22Rv1 (cell line): ENCODE measurements at regions not wholly inside any gene's neighbourhood (a gene's known extent, or its start where the extent isn't known, plus 50 kb on each side); places are given as distances from the start of the nearest gene placed in this dataset.

ENCODE experiments used
- CTCF ChIP-seq: fragments of 450-650 bp; IDR thresholded peaks from 2 replicates; pipeline ENCODE4 v1.5.1; 2017; ENCODE audit warnings: mild to moderate bottlenecking
- ZFX ChIP-seq: fragments of 450-650 bp; IDR thresholded peaks from 2 replicates; pipeline ENCODE4 v1.6.1; 2017; ENCODE audit warnings: antibody characterized with exemption, borderline replicate concordance

GRCh38 chr21:16872616-16873015 is 640.2 kb upstream of the CXADR start:
- TF ChIP-seq CTCF = no peak
- TF ChIP-seq ZFX = no peak
